ENCODE measurements at regions not wholly inside any gene's neighbourhood (a gene's known extent, or its start where the extent isn't known, plus 50 kb on each side); places are given as distances from the start of the nearest gene placed in this dataset.

DNA sequence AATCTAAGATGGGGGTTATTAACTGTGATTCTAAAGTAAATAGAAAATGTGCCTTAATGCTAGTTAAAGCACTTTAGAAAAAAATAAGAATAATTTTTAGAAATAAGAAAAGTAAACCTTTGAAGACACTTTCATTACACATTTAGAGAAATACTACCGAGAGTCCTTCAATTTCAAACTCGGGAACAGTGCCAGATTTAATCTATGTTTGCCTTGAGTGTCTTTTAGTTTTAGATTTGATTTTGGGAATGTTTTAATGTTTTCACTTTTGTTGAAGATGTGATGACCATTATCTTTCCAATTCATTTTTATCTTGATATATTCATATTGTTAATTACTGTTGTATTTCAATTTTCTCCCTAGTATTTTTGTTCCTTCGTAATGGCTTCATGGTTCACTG, 592.7 kb upstream of the MGMT start:
- TF ChIP-seq CTCF (IDR thresholded peaks at IDR 0.05; ENCODE audit: low read depth, low read length, poor library complexity, severe bottlenecking) (no peak), EZH2phosphoT487 (IDR thresholded peaks at IDR 0.05; ENCODE audit: borderline replicate concordance, low read length) (no peak)

Measured in DOHH2 (cell line).